KBM-7 (cell line): ENCODE measurements at regions not wholly inside any gene's neighbourhood (a gene's known extent, or its start where the extent isn't known, plus 50 kb on each side); places are given as distances from the start of the nearest gene placed in this dataset.

Experiments used
- DNase-seq: peaks from one replicate; pipeline ENCODE4 v3.0.0-alpha.2; 2015
- in situ Hi-C: fragments of 300-500 bp; cut with MboI; formaldehyde crosslinking; loops from 2 replicates; pipeline ENCODE4 v1.14.3; 2020; ENCODE audit warnings: low sequenced_read_pairs, low pct_unique_long_range_greater_than_20kb, mixed read lengths

- DNase-seq, result no peak
- in situ Hi-C loops, result no loop called here
These were observed 63.5 kb downstream of the SYT4 start for GRCh38 chr18:43213816-43214215.

GRCh38 chr18:43211059-43211458 is 66.2 kb downstream of the SYT4 start:
- in situ Hi-C loops, result no loop called here
- DNase-seq, result no peak

GRCh38 chr18:43195421-43195820 is 79.9 kb upstream of the RIT2 start:
- in situ Hi-C loops, result no loop called here

GRCh38 chr18:43193336-43193735 is 77.9 kb upstream of the RIT2 start:
- in situ Hi-C loops, result no loop called here

More at GRCh38 chr18:43195421-43195820, 79.9 kb upstream of the RIT2 start:
- no peak for DNase-seq

GRCh38 chr18:43192408-43192807 is 76.9 kb upstream of the RIT2 start:
- in situ Hi-C loops, result no loop called here

More at GRCh38 chr18:43193336-43193735, 77.9 kb upstream of the RIT2 start:
- no peak for DNase-seq

GRCh38 chr18:43181711-43182110 is 66.2 kb upstream of the RIT2 start:
- in situ Hi-C loops, result no loop called here
- DNase-seq, result no peak

More at GRCh38 chr18:43192408-43192807, 76.9 kb upstream of the RIT2 start:
- DNase-seq, result no peak

GRCh38 chr18:43180814-43181213 is 65.3 kb upstream of the RIT2 start:
- in situ Hi-C loops, result no loop called here
- DNase-seq, result no peak

- in situ Hi-C loops, result no loop called here
- no peak for DNase-seq
These were observed 59.8 kb upstream of the RIT2 start for GRCh38 chr18:43175257-43175656.

GRCh38 chr18:43170586-43170985 is 55.1 kb upstream of the RIT2 start:
- DNase-seq, result peak; percentile 3
- in situ Hi-C loops, result no loop called here
